Astrocyte (in vitro differentiated cells and primary cell): ENCODE measurements at regions not wholly inside any gene's neighbourhood (a gene's known extent, or its start where the extent isn't known, plus 50 kb on each side); places are given as distances from the start of the nearest gene placed in this dataset.

Source experiments
- DNase-seq: peaks from one replicate; pipeline ENCODE4 v3.0.0-alpha.2; 2010; ENCODE audit warnings: low read depth
- FAIRE-seq: peaks from 2 replicates; lab custom pipeline; 2011; peaks lifted over from hg19 to GRCh38; lab: Jason Lieb, UNC
- H2AFZ ChIP-seq: 2 replicates; pipeline ENCODE4 v1.6.0; 2012; ENCODE audit warnings: low read depth, low read length, inconsistent platforms
- H3K27ac ChIP-seq: 2 replicates; pipeline ENCODE4 v1.5.1; 2011; ENCODE audit warnings: low read depth, low read length, inconsistent platforms
- H3K27me3 ChIP-seq: 2 replicates; pipeline ENCODE4 v1.6.0; 2011; ENCODE audit warnings: low read length, inconsistent platforms; ENCODE audit not compliant: insufficient read depth
- H3K36me3 ChIP-seq: 2 replicates; pipeline ENCODE4 v1.5.1; 2011; ENCODE audit warnings: low read length, inconsistent platforms; ENCODE audit not compliant: insufficient read depth
- H3K4me1 ChIP-seq: 2 replicates; pipeline ENCODE4 v1.5.1; 2011; ENCODE audit warnings: low read length, inconsistent platforms; ENCODE audit not compliant: insufficient read depth
- H3K4me2 ChIP-seq: 2 replicates; pipeline ENCODE4 v1.6.0; 2012; ENCODE audit warnings: low read length, inconsistent platforms
- H3K4me3 ChIP-seq: 2 replicates; pipeline ENCODE4 v1.5.1; 2011; ENCODE audit warnings: low read depth, mild to moderate bottlenecking, low read length, inconsistent platforms; ENCODE audit not compliant: insufficient read depth
- H3K79me2 ChIP-seq: 2 replicates; pipeline ENCODE4 v1.6.0; 2012; ENCODE audit warnings: mild to moderate bottlenecking, low read length, inconsistent platforms; ENCODE audit not compliant: insufficient read depth
- H3K9ac ChIP-seq: 2 replicates; pipeline ENCODE4 v1.6.0; 2012; ENCODE audit warnings: mild to moderate bottlenecking, low read length, inconsistent platforms
- H3K9me3 ChIP-seq: 2 replicates; pipeline ENCODE4 v1.5.1; 2012; ENCODE audit warnings: low read depth, mild to moderate bottlenecking, low read length, inconsistent platforms; ENCODE audit not compliant: insufficient read depth
- H4K20me1 ChIP-seq: 2 replicates; pipeline ENCODE4 v1.6.0; 2012; ENCODE audit warnings: low read length, inconsistent platforms; ENCODE audit not compliant: insufficient read depth
- H3K27ac Mint-ChIP-seq: one replicate; pipeline ENCODE4 v1.8.0; 2021; ENCODE audit warnings: mild to moderate bottlenecking, mixed read lengths; ENCODE audit not compliant: unreplicated experiment
- H3K27me3 Mint-ChIP-seq: one replicate; pipeline ENCODE4 v1.8.0; 2021; ENCODE audit warnings: low read depth, mixed read lengths; ENCODE audit not compliant: unreplicated experiment
- H3K36me3 Mint-ChIP-seq: one replicate; pipeline ENCODE4 v1.8.0; 2021; ENCODE audit warnings: low read depth, mixed read lengths; ENCODE audit not compliant: unreplicated experiment
- H3K4me1 Mint-ChIP-seq: one replicate; pipeline ENCODE4 v1.8.0; 2021; ENCODE audit warnings: low read depth, mixed read lengths; ENCODE audit not compliant: unreplicated experiment
- H3K4me3 Mint-ChIP-seq: one replicate; pipeline ENCODE4 v1.8.0; 2021; ENCODE audit warnings: mild to moderate bottlenecking, moderate library complexity, mixed read lengths; ENCODE audit not compliant: unreplicated experiment
- H3K9me3 Mint-ChIP-seq: one replicate; pipeline ENCODE4 v1.8.0; 2021; ENCODE audit warnings: mild to moderate bottlenecking, mixed read lengths; ENCODE audit not compliant: unreplicated experiment
- EZH2 ChIP-seq: IDR thresholded peaks from 2 replicates; pipeline ENCODE4 v1.6.1; 2012; ENCODE audit warnings: mild to moderate bottlenecking, low read length, inconsistent platforms; ENCODE audit not compliant: insufficient read depth
- TF ChIP-seq, protein P1 (sequence below): IDR thresholded peaks from 2 replicates; pipeline ENCODE4 v1.5.1; 2011; ENCODE audit warnings: low read depth, mild to moderate bottlenecking, inconsistent platforms, low read length, moderate library complexity; ENCODE audit not compliant: insufficient read depth

DNA sequence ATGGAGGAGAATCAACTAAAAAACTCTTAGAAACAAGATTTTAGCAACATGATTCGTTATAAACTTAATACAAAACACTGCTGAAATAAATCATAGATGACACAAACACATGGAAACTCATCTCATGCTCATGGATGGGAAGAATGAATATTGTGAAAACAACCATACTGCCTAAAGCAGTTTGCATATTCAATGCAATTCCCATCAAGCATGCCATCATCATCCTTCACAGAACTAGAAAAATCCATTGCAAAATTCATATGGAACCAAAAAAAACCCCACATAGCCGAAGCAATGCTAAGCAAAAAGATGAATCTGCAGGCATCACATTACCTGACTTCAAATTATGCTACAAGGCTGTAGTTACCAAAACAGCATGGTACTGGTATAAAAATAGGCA, 1015.8 kb upstream of the GRIA3 start:
- no peak overlapping the region for H3K9ac ChIP-seq
- no peaks in the 10 kb centered on the region for H3K27me3 Mint-ChIP-seq
- H3K36me3 Mint-ChIP-seq: no peaks in the 10 kb centered on the region
- no peak overlapping the region for H2AFZ ChIP-seq
- H3K27me3 ChIP-seq: no peaks in the 10 kb centered on the region
- no peaks in the 10 kb centered on the region for H3K79me2 ChIP-seq
- H3K27ac ChIP-seq: no peak overlapping the region
- FAIRE-seq (no peak), DNase-seq (no peak)
- no peak overlapping the region for H3K4me3 ChIP-seq
- no peaks in the 10 kb centered on the region for H3K36me3 ChIP-seq
- H3K9me3 Mint-ChIP-seq: peaks cover 1% of the 10 kb centered on the region
- no peaks in the 10 kb centered on the region for H3K4me1 Mint-ChIP-seq
- H3K9me3 ChIP-seq: no peaks in the 10 kb centered on the region
- no peak overlapping the region for H3K4me3 Mint-ChIP-seq
- H3K4me2 ChIP-seq: no peak overlapping the region
- no peak for TF ChIP-seq EZH2
- TF ChIP-seq, protein P1, sequence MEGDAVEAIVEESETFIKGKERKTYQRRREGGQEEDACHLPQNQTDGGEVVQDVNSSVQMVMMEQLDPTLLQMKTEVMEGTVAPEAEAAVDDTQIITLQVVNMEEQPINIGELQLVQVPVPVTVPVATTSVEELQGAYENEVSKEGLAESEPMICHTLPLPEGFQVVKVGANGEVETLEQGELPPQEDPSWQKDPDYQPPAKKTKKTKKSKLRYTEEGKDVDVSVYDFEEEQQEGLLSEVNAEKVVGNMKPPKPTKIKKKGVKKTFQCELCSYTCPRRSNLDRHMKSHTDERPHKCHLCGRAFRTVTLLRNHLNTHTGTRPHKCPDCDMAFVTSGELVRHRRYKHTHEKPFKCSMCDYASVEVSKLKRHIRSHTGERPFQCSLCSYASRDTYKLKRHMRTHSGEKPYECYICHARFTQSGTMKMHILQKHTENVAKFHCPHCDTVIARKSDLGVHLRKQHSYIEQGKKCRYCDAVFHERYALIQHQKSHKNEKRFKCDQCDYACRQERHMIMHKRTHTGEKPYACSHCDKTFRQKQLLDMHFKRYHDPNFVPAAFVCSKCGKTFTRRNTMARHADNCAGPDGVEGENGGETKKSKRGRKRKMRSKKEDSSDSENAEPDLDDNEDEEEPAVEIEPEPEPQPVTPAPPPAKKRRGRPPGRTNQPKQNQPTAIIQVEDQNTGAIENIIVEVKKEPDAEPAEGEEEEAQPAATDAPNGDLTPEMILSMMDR: no peak
- no peak overlapping the region for H3K27ac Mint-ChIP-seq
- no peaks in the 10 kb centered on the region for H3K4me1 ChIP-seq
- H4K20me1 ChIP-seq: no peaks in the 10 kb centered on the region

DNA sequence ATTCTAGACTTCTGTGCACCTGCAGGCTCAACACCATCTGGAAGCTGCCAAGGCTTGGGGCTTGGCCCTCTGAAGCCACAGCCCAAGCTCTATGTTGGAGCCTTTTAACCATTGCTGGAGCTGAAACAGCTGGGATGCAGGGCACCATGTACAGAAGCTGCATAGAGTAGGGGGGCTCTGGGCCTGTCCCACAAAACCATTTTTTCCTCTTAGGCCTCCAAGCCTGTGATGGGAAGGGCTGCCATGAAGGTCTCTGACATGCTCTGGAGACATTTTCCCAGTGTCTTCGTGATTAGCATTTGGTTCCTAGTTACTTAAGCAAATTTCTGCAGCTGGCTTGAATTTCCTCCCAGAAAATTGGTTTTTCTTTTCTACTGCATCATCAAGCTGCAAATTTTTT, 999.3 kb upstream of the GRIA3 start:
- H3K4me1 Mint-ChIP-seq: peaks cover 5% of the 10 kb centered on the region
- FAIRE-seq (no peak), DNase-seq (no peak)
- Histone ChIP-seq H3K79me2 (no peaks in the 10 kb centered on the region), H4K20me1 (no peaks in the 10 kb centered on the region), H2AFZ (no peak overlapping the region), H3K4me3 (no peak overlapping the region), H3K9me3 (no peaks in the 10 kb centered on the region), H3K27me3 (no peaks in the 10 kb centered on the region), H3K4me1 (no peaks in the 10 kb centered on the region), H3K4me2 (no peak overlapping the region), H3K36me3 (no peaks in the 10 kb centered on the region), H3K27ac (no peak overlapping the region), H3K9ac (no peak overlapping the region)
- peaks cover 2% of the 10 kb centered on the region for H3K36me3 Mint-ChIP-seq
- TF ChIP-seq, protein P1: no peak
- no peak for TF ChIP-seq EZH2
- H3K4me3 Mint-ChIP-seq: no peak overlapping the region
- no peak overlapping the region for H3K27ac Mint-ChIP-seq
- H3K27me3 Mint-ChIP-seq: no peaks in the 10 kb centered on the region
- H3K9me3 Mint-ChIP-seq: no peaks in the 10 kb centered on the region

DNA sequence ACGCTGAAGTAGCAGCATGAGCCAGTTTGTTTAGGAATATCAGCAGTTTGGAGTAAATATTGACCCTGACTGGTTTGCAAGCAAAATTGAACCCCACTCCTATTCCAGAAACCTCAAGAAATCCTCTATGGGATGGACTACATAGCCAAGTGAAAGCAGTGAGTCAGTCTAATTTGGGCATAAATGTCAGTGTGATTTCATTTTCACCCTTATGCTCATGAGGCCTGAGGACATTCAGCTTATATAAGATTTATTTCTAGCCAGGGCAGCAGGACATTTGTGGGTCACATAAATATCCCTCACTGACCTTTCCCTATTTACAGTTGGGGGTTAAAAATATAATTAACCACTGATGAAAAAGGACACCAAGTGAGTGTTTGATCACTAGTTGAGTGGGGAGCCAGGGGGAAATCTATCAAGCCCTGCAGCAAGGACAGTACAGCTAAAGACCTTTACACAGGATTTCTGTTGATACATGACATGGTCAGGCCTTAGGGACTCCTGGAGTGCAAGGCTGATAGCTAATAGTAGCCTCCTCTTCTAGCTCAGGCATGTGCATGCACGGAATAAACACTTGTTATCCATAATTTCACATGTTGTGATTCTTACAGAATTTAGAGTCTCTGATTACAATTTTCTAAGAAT, 996.9 kb upstream of the GRIA3 start:
- FAIRE-seq (peak; percentile 80), DNase-seq (no peak)
- no peak overlapping the region for H3K4me3 ChIP-seq
- H3K27ac ChIP-seq: no peak overlapping the region
- H3K9ac ChIP-seq: no peak overlapping the region
- H4K20me1 ChIP-seq: no peaks in the 10 kb centered on the region
- Mint-ChIP-seq H3K4me3 (no peak overlapping the region), H3K27ac (no peak overlapping the region), H3K27me3 (no peaks in the 10 kb centered on the region), H3K4me1 (peaks cover 5% of the 10 kb centered on the region), H3K9me3 (no peaks in the 10 kb centered on the region), H3K36me3 (peaks cover 2% of the 10 kb centered on the region)
- H3K36me3 ChIP-seq: no peaks in the 10 kb centered on the region
- TF ChIP-seq EZH2: no peak
- TF ChIP-seq, protein P1: no peak
- no peaks in the 10 kb centered on the region for H3K79me2 ChIP-seq
- H3K9me3 ChIP-seq: no peaks in the 10 kb centered on the region
- H3K27me3 ChIP-seq: no peaks in the 10 kb centered on the region
- H3K4me2 ChIP-seq: no peak overlapping the region
- H2AFZ ChIP-seq: no peak overlapping the region
- H3K4me1 ChIP-seq: no peaks in the 10 kb centered on the region
